PFSK-1 (cell line): ENCODE measurements at regions not wholly inside any gene's neighbourhood (a gene's known extent, or its start where the extent isn't known, plus 50 kb on each side); places are given as distances from the start of the nearest gene placed in this dataset.

Experiments
- FOXP2 ChIP-seq: optimal IDR thresholded peaks from 2 replicates; pipeline ENCODE3; 2011; ENCODE audit warnings: borderline replicate concordance, control low read depth, inconsistent platforms; ENCODE audit not compliant: insufficient read depth; ENCODE audit errors: extremely low read length, extremely low read depth
- POLR2AphosphoS5 ChIP-seq: IDR thresholded peaks from 2 replicates; pipeline ENCODE4 v1.6.1; 2012; ENCODE audit warnings: low read depth, mild to moderate bottlenecking, control low read depth, low read length, moderate library complexity
- SIN3A ChIP-seq: IDR thresholded peaks from 2 replicates; pipeline ENCODE4 v1.6.1; 2012; ENCODE audit warnings: mild to moderate bottlenecking, low read length, moderate library complexity, borderline replicate concordance; ENCODE audit not compliant: insufficient read depth
- TAF1 ChIP-seq: IDR thresholded peaks from 2 replicates; pipeline ENCODE4 v1.6.1; 2012; ENCODE audit warnings: low read length, control low read depth, borderline replicate concordance; ENCODE audit not compliant: insufficient read depth
- TF ChIP-seq, protein P1 (sequence below), 2 experiments: IDR thresholded peaks; 2 replicates each; pipeline versions ENCODE4 v1.6.1 to v1.8.0; 2011 to 2012; ENCODE audit warnings: low read depth in 2 of 2, low read length in 2 of 2, control low read depth in 1 of 2, inconsistent platforms in 1 of 2, mild to moderate bottlenecking in 1 of 2, moderate library complexity in 1 of 2; ENCODE audit not compliant: insufficient read depth in 1 of 2

DNA sequence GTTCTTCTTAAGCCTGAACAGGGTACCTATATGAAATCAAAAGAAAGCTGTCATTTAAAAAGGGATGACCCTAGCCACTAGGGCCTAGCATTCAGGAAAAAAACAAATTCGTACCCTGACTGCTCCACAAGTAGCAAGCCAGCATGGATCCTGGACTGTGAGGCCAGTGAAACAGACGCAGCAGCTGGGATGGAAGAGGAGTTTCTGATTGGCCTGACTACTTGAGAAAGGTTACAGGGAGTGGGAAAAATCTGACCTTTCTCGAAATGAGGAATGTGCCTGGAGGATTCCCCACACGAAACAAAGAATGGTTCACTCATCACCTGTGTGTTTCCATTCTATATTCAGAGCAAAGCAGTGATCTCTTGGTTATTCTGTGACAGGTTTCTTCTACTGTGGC lies 87.6 kb upstream of the JADE1 start:
- TF ChIP-seq SIN3A (no peak), TAF1 (no peak), FOXP2 (no peak), POLR2AphosphoS5 (no peak)
- TF ChIP-seq, protein P1, sequence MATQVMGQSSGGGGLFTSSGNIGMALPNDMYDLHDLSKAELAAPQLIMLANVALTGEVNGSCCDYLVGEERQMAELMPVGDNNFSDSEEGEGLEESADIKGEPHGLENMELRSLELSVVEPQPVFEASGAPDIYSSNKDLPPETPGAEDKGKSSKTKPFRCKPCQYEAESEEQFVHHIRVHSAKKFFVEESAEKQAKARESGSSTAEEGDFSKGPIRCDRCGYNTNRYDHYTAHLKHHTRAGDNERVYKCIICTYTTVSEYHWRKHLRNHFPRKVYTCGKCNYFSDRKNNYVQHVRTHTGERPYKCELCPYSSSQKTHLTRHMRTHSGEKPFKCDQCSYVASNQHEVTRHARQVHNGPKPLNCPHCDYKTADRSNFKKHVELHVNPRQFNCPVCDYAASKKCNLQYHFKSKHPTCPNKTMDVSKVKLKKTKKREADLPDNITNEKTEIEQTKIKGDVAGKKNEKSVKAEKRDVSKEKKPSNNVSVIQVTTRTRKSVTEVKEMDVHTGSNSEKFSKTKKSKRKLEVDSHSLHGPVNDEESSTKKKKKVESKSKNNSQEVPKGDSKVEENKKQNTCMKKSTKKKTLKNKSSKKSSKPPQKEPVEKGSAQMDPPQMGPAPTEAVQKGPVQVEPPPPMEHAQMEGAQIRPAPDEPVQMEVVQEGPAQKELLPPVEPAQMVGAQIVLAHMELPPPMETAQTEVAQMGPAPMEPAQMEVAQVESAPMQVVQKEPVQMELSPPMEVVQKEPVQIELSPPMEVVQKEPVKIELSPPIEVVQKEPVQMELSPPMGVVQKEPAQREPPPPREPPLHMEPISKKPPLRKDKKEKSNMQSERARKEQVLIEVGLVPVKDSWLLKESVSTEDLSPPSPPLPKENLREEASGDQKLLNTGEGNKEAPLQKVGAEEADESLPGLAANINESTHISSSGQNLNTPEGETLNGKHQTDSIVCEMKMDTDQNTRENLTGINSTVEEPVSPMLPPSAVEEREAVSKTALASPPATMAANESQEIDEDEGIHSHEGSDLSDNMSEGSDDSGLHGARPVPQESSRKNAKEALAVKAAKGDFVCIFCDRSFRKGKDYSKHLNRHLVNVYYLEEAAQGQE (IDR thresholded peaks at IDR 0.05; ENCODE audit: insufficient read depth in 1 of 2, low read depth in 2 of 2, low read length in 2 of 2): no peak

DNA sequence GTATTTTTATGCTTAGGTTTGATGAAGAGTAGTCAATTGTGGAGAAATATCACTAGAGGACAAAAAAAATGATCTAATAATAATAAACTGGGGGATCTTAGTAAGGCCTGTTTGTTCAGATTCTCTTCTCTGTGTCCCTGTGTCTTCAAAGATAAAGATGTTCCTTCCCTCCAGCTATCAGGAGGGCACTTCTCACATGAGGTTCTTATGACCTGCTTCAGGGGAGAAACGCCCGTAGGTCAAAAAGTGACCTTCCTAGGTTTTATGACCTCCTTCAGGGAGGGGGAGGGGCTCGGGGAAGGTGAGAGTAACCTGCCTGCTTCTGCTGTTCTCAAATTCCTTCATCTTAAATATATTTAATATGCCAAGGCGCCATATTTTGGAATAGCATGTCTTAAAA lies 89.2 kb upstream of the JADE1 start:
- TF ChIP-seq, protein P1 (IDR thresholded peaks at IDR 0.05; ENCODE audit: insufficient read depth in 1 of 2, low read depth in 2 of 2, low read length in 2 of 2): no peak
- TF ChIP-seq FOXP2: no peak

- TF ChIP-seq, protein P1 (IDR thresholded peaks at IDR 0.05; ENCODE audit: insufficient read depth in 1 of 2, low read depth in 2 of 2, low read length in 2 of 2): no peak
- TF ChIP-seq POLR2AphosphoS5 (no peak), FOXP2 (no peak), TAF1 (no peak), SIN3A (no peak)
Observed at GRCh38 chr4:128718768-128719167, 90.7 kb upstream of the JADE1 start.

- TF ChIP-seq TAF1 (no peak), SIN3A (no peak), POLR2AphosphoS5 (no peak), FOXP2 (no peak)
- TF ChIP-seq, protein P1 (IDR thresholded peaks at IDR 0.05; ENCODE audit: insufficient read depth in 1 of 2, low read depth in 2 of 2, low read length in 2 of 2): no peak
Observed at GRCh38 chr4:128716338-128716737, 93.2 kb upstream of the JADE1 start.

- TF ChIP-seq TAF1: no peak
- TF ChIP-seq POLR2AphosphoS5: no peak
- TF ChIP-seq FOXP2: no peak
- no peak for TF ChIP-seq SIN3A
- TF ChIP-seq, protein P1 (IDR thresholded peaks at IDR 0.05; ENCODE audit: insufficient read depth in 1 of 2, low read depth in 2 of 2, low read length in 2 of 2): no peak
Observed at GRCh38 chr4:128715616-128716015, 93.9 kb upstream of the JADE1 start.
